ENCODE measurements at regions not wholly inside any gene's neighbourhood (a gene's known extent, or its start where the extent isn't known, plus 50 kb on each side); places are given as distances from the start of the nearest gene placed in this dataset.

- Histone ChIP-seq H3K9me3 (replicated peaks) (no peaks in the 10 kb centered on the region), H3K27me3 (ENCODE audit: low read depth) (no peaks in the 10 kb centered on the region), H3K27ac (replicated peaks) (no peak overlapping the region), H3K36me3 (no peaks in the 10 kb centered on the region), H3K4me1 (peaks cover 18% of the 10 kb centered on the region), H3K4me3 (no peak overlapping the region)
- intact Hi-C loops (cut with micrococcal nuclease) = no loop called here
- TF ChIP-seq, protein P1, sequence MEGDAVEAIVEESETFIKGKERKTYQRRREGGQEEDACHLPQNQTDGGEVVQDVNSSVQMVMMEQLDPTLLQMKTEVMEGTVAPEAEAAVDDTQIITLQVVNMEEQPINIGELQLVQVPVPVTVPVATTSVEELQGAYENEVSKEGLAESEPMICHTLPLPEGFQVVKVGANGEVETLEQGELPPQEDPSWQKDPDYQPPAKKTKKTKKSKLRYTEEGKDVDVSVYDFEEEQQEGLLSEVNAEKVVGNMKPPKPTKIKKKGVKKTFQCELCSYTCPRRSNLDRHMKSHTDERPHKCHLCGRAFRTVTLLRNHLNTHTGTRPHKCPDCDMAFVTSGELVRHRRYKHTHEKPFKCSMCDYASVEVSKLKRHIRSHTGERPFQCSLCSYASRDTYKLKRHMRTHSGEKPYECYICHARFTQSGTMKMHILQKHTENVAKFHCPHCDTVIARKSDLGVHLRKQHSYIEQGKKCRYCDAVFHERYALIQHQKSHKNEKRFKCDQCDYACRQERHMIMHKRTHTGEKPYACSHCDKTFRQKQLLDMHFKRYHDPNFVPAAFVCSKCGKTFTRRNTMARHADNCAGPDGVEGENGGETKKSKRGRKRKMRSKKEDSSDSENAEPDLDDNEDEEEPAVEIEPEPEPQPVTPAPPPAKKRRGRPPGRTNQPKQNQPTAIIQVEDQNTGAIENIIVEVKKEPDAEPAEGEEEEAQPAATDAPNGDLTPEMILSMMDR (IDR thresholded peaks at IDR 0.05; ENCODE audit: borderline replicate concordance) = no peak
- DNase-seq = no peak
These were observed 333.0 kb upstream of the N4BP1 start for GRCh38 chr16:48942996-48943395.

DNA sequence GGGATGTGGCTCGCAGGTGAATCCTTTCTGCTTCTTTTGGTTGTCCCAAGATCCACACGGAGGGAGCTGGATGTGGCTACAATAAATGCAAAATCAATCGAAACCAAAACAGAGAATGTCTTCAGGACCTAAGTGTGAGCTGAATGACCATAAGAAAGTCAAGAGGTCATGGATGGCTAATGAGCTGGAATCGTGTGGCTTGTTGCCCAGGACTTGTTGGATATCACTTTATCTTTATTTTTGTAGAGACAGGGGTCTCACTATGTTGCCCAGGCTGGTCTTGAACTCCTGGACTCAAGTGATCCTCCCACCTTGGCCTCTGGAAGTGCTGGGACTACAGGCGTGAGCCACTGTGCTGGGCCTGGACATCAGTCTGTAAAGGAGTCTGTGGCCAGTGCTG is 326.8 kb upstream of the N4BP1 start:
- DNase-seq = no peak
- peaks cover 8% of the 10 kb centered on the region for H3K27me3 ChIP-seq (ENCODE audit: low read depth)
- peaks cover 4% of the 10 kb centered on the region for H3K4me1 ChIP-seq
- TF ChIP-seq, protein P1 (IDR thresholded peaks at IDR 0.05; ENCODE audit: borderline replicate concordance) = no peak
- H3K9me3 ChIP-seq (replicated peaks) = peaks cover 3% of the 10 kb centered on the region
- intact Hi-C loops (cut with micrococcal nuclease) = no loop called here
- H3K27ac ChIP-seq (replicated peaks) = no peak overlapping the region
- H3K36me3 ChIP-seq = no peaks in the 10 kb centered on the region
- no peak overlapping the region for H3K4me3 ChIP-seq

- TF ChIP-seq, protein P1 (IDR thresholded peaks at IDR 0.05; ENCODE audit: borderline replicate concordance) = no peak
- Histone ChIP-seq H3K27me3 (ENCODE audit: low read depth) (peaks cover 5% of the 10 kb centered on the region), H3K4me1 (no peaks in the 10 kb centered on the region), H3K27ac (replicated peaks) (no peak overlapping the region), H3K4me3 (no peak overlapping the region), H3K36me3 (no peaks in the 10 kb centered on the region), H3K9me3 (replicated peaks) (no peaks in the 10 kb centered on the region)
- DNase-seq = no peak
- intact Hi-C loops (cut with micrococcal nuclease) = no loop called here
These were observed 322.4 kb upstream of the N4BP1 start for GRCh38 chr16:48932216-48932855.

DNA sequence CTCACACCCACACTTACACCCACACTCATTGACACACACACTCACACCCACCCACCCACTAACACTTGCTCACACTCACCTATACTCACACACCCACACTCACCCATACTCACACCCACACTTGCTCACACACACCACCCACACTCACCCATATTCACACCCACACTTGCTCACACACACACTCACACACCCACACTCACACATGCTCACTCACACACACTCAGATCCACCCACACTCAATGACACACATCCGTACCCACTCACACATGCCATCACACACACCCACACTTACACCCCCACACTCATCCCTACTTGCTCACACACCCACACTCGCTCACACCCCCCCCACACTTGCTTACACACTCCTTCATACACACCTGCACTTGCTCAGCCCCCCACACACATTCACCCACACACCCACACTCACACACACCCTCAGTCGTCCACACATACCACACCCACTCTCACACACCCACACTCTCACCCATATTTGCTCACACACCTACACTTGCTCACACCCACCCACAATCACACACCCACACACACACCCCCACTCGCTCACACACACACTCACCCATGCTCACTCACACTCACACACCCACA is 321.1 kb upstream of the N4BP1 start:
- H3K27ac ChIP-seq (replicated peaks) = no peak overlapping the region
- H3K36me3 ChIP-seq = no peaks in the 10 kb centered on the region
- H3K4me3 ChIP-seq = no peak overlapping the region
- no peak for DNase-seq
- H3K9me3 ChIP-seq (replicated peaks) = no peaks in the 10 kb centered on the region
- intact Hi-C loops (cut with micrococcal nuclease) = no loop called here
- H3K4me1 ChIP-seq = no peaks in the 10 kb centered on the region
- TF ChIP-seq, protein P1 (IDR thresholded peaks at IDR 0.05; ENCODE audit: borderline replicate concordance) = no peak
- no peaks in the 10 kb centered on the region for H3K27me3 ChIP-seq (ENCODE audit: low read depth)

- intact Hi-C loops (cut with micrococcal nuclease) = no loop called here
- DNase-seq = no peak
- TF ChIP-seq, protein P1 (IDR thresholded peaks at IDR 0.05; ENCODE audit: borderline replicate concordance) = no peak
- no peak overlapping the region for H3K27ac ChIP-seq (replicated peaks)
- H3K9me3 ChIP-seq (replicated peaks) = peaks cover 8% of the 10 kb centered on the region
- no peaks in the 10 kb centered on the region for H3K4me1 ChIP-seq
- no peaks in the 10 kb centered on the region for H3K36me3 ChIP-seq
- peaks cover 6% of the 10 kb centered on the region for H3K27me3 ChIP-seq (ENCODE audit: low read depth)
- no peak overlapping the region for H3K4me3 ChIP-seq
These were observed 309.8 kb upstream of the N4BP1 start for GRCh38 chr16:48919791-48920190.

Data from left ventricle myocardium inferior (tissue), 1 donor.